ENCODE measurements at regions not wholly inside any gene's neighbourhood (a gene's known extent, or its start where the extent isn't known, plus 50 kb on each side); places are given as distances from the start of the nearest gene placed in this dataset.

GRCh38 chr11:8800520-8801110, 110.4 kb upstream of the AKIP1 start:
- no peak for DNase-seq

- no peak for DNase-seq
Measured at GRCh38 chr11:8801121-8801520, 109.9 kb upstream of the AKIP1 start.

GRCh38 chr11:8802251-8802650, 108.7 kb upstream of the AKIP1 start:
- no peak for DNase-seq

- DNase-seq, result no peak
Measured at GRCh38 chr11:8803973-8804372, 107.0 kb upstream of the AKIP1 start.

GRCh38 chr11:8805296-8805695, 105.7 kb upstream of the AKIP1 start:
- no peak for DNase-seq

- no peak for DNase-seq
Measured at GRCh38 chr11:8806974-8807373, 104.0 kb upstream of the AKIP1 start.

GRCh38 chr11:8807544-8808225, 103.3 kb upstream of the AKIP1 start:
- DNase-seq, result no peak

- no peak for DNase-seq
Measured at GRCh38 chr11:8808226-8808585, 102.8 kb upstream of the AKIP1 start.

- DNase-seq, result no peak
Measured at GRCh38 chr11:8809241-8809938, 101.6 kb upstream of the AKIP1 start.

GRCh38 chr11:8809939-8810539, 101.0 kb upstream of the AKIP1 start:
- peak; percentile 28 for DNase-seq

- DNase-seq, result peak; percentile 47
Measured at GRCh38 chr11:8810540-8811301, 100.3 kb upstream of the AKIP1 start.

- no peak for DNase-seq
Measured at GRCh38 chr11:8811571-8811970, 99.4 kb upstream of the AKIP1 start.

- no peak for DNase-seq
Measured at GRCh38 chr11:8812438-8812837, 98.6 kb upstream of the AKIP1 start.

- DNase-seq, result peak; percentile 75
Measured at GRCh38 chr11:8813658-8814057, 97.3 kb upstream of the AKIP1 start.

GRCh38 chr11:8814209-8814922, 96.6 kb upstream of the AKIP1 start:
- DNase-seq, result no peak

GRCh38 chr11:8814923-8815240, 96.1 kb upstream of the AKIP1 start:
- DNase-seq, result no peak

- no peak for DNase-seq
Measured at GRCh38 chr11:8818421-8818820, 92.6 kb upstream of the AKIP1 start.

- DNase-seq, result no peak
Measured at GRCh38 chr11:8820401-8820800, 90.6 kb upstream of the AKIP1 start.

- no peak for DNase-seq
Measured at GRCh38 chr11:8822469-8822868, 88.5 kb upstream of the AKIP1 start.

GRCh38 chr11:8823174-8823742, 87.7 kb upstream of the AKIP1 start:
- DNase-seq, result no peak

- peak; percentile 18 for DNase-seq
Measured at GRCh38 chr11:8826139-8826786, 84.7 kb upstream of the AKIP1 start.
